GM21576 (cell line): ENCODE measurements at regions not wholly inside any gene's neighbourhood (a gene's known extent, or its start where the extent isn't known, plus 50 kb on each side); places are given as distances from the start of the nearest gene placed in this dataset.

Experiments
- ATAC-seq: cut with Tn5 transposase; IDR thresholded peaks from one replicate; pipeline ENCODE4 v1.9.1; 2021; ENCODE audit warnings: mild to moderate bottlenecking, moderate library complexity; ENCODE audit not compliant: unreplicated experiment

- no peak for ATAC-seq
Observed at GRCh38 chr2:203812294-203813221, 55.0 kb upstream of the CTLA4 start.

DNA sequence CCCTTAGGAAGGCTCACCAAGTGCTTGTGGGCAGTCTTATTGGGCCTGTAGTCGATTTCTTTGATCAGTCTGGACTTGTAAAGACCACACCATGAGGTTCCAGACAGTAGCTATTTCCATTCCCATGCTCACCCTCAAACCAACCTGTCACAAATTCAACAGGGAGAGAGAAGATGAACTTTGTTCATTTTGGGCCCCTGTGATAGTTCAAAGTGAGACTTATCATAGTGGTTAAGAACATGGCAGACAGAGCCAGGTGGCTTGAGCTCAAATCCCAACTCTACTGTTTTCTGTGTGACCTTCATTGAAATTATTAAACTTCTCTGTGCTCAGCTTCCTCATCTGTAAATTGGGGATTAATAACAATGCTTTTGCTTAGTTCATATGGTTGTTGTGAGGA, 53.9 kb upstream of the CTLA4 start:
- ATAC-seq: no peak

DNA sequence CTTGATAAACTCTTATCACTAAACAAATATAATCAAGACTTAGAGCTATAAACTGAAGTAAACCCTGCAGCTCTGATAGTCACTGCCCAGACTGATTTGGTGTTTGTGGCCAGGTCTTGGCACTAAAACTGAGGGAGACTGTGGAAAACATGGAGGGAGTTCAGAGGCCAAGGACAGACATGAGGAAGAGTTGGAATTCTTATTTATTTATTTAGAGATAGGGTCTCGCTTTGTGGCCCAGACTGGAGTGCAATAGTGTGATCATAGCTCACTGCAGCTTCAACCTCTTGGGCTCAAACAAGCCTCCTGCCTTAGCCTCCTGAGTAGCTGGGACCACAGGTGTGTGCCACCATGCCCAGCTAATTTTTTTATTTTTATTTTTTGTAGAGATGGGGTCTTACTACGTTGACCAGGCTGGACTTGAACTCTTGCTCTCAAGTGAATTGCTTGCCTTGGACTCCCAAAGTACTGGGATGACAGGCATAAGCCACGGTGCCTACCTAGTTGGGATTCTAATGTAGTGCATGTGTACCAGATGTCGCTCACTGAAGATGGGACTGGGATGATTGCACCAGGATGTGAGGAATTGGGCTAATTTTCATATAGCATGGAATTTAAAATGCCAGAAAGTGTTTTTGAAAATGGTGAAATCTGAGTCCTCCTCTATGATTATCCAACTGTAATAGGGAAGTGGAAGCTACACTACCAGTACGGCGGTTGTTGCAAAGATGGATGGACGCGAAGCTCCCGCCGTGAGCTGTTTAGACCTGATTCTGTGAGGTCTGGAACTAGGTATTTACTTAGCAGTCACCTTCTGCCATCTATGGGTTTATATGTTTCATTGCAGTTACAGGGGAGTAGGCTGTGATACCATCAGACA, 52.7 kb upstream of the CTLA4 start:
- ATAC-seq: peak; percentile 74

- ATAC-seq: no peak
Observed at GRCh38 chr2:203815541-203815898, 52.1 kb upstream of the CTLA4 start.

- no peak for ATAC-seq
Observed at GRCh38 chr2:203817147-203817546, 50.4 kb upstream of the CTLA4 start.
